Vagina (tissue), 2 donors: ENCODE measurements at regions not wholly inside any gene's neighbourhood (a gene's known extent, or its start where the extent isn't known, plus 50 kb on each side); places are given as distances from the start of the nearest gene placed in this dataset.

ENCODE experiments used
- POLR2A ChIP-seq, 2 donors: fragments of 450-650 bp; IDR thresholded peaks; one replicate each; pipeline ENCODE4 v1.6.1; 2017; ENCODE audit warnings: antibody characterized with exemption in 2 of 2, mild to moderate bottlenecking in 2 of 2, moderate library complexity in 2 of 2
- POLR2AphosphoS5 ChIP-seq, 2 donors: sonication (generic); formaldehyde crosslinking; IDR thresholded peaks; one replicate each; pipeline ENCODE4 v1.9.0; 2017; ENCODE audit warnings: antibody characterized with exemption in 2 of 2, mild to moderate bottlenecking in 2 of 2, low read depth in 1 of 2; ENCODE audit not compliant: insufficient read depth in 1 of 2
- TF ChIP-seq, protein P1 (sequence below), 3 experiments: fragments of 450-650 bp in 2 of 3; fragments of 200-600 bp in 1 of 3; sonication (generic) in 1 of 3; IDR thresholded peaks; one replicate each; pipeline ENCODE4 v1.5.1; 2017 to 2019; ENCODE audit warnings: antibody characterized with exemption in 3 of 3, mild to moderate bottlenecking in 2 of 3, moderate library complexity in 2 of 3

- TF ChIP-seq POLR2A (IDR thresholded peaks at IDR 0.05): no peak
- TF ChIP-seq, protein P1, sequence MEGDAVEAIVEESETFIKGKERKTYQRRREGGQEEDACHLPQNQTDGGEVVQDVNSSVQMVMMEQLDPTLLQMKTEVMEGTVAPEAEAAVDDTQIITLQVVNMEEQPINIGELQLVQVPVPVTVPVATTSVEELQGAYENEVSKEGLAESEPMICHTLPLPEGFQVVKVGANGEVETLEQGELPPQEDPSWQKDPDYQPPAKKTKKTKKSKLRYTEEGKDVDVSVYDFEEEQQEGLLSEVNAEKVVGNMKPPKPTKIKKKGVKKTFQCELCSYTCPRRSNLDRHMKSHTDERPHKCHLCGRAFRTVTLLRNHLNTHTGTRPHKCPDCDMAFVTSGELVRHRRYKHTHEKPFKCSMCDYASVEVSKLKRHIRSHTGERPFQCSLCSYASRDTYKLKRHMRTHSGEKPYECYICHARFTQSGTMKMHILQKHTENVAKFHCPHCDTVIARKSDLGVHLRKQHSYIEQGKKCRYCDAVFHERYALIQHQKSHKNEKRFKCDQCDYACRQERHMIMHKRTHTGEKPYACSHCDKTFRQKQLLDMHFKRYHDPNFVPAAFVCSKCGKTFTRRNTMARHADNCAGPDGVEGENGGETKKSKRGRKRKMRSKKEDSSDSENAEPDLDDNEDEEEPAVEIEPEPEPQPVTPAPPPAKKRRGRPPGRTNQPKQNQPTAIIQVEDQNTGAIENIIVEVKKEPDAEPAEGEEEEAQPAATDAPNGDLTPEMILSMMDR (IDR thresholded peaks at IDR 0.05): no peak
- TF ChIP-seq POLR2AphosphoS5 (IDR thresholded peaks at IDR 0.05; ENCODE audit: insufficient read depth in 1 of 2, low read depth in 1 of 2): peak in 1 of 2 donors; percentile 31
Measured at GRCh38 chr10:4662576-4663161, 163.3 kb upstream of the AKR1E2 start.
